ENCODE measurements at regions not wholly inside any gene's neighbourhood (a gene's known extent, or its start where the extent isn't known, plus 50 kb on each side); places are given as distances from the start of the nearest gene placed in this dataset.

DNA sequence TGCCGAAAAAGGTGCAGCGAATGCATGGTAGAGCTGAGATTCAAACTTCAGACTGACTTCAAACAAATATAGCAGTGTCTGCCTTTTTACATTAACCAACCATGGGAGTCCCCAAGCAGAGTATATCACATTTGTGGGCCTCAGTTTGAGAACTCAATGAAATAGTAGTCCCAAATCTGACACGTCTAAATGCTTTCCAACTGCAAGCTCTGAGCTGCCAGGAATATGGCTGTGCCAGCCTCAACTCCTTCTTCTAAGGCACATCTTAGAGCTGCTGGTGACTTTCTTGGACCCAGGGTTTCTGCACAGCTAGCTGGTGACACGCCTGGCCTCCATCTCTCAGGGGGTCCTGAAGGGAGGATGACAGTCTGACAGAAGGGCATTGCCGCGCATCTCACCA is 78.8 kb upstream of the SLC2A1 start:
- intact Hi-C loops (cut with DNase I): no loop called here
- Histone ChIP-seq H3K36me3 (no peaks in the 10 kb centered on the region), H3K4me1 (peaks cover 5% of the 10 kb centered on the region), H3K9me3 (no peaks in the 10 kb centered on the region), H3K4me3 (no peak overlapping the region), H3K27ac (no peak overlapping the region), H3K27me3 (no peaks in the 10 kb centered on the region)
- DNase-seq (no peak), ATAC-seq (no peak)
- TF ChIP-seq, protein P1, sequence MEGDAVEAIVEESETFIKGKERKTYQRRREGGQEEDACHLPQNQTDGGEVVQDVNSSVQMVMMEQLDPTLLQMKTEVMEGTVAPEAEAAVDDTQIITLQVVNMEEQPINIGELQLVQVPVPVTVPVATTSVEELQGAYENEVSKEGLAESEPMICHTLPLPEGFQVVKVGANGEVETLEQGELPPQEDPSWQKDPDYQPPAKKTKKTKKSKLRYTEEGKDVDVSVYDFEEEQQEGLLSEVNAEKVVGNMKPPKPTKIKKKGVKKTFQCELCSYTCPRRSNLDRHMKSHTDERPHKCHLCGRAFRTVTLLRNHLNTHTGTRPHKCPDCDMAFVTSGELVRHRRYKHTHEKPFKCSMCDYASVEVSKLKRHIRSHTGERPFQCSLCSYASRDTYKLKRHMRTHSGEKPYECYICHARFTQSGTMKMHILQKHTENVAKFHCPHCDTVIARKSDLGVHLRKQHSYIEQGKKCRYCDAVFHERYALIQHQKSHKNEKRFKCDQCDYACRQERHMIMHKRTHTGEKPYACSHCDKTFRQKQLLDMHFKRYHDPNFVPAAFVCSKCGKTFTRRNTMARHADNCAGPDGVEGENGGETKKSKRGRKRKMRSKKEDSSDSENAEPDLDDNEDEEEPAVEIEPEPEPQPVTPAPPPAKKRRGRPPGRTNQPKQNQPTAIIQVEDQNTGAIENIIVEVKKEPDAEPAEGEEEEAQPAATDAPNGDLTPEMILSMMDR (IDR thresholded peaks at IDR 0.05): no peak

DNA sequence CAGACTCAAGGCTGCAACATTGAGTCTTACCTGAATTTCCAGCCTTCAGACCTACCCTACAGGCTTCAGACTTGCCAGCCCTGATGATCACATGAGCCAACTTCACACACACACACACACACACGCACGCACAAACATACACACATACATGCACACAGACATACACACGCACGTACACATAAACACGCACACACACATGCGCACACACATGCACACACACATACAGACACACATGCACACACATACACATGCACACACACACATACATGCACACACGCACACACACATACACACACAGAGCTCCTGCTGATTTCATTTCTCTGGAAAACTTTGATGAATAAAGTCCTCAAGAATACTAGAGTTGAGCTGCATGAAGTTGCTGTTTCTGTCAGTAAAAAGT is 78.3 kb upstream of the SLC2A1 start:
- no peaks in the 10 kb centered on the region for H3K36me3 ChIP-seq
- no peak for DNase-seq

GRCh38 chr1:43035821-43036741 is 77.4 kb upstream of the SLC2A1 start:
- Histone ChIP-seq H3K9me3 (no peaks in the 10 kb centered on the region), H3K36me3 (no peaks in the 10 kb centered on the region), H3K4me3 (no peak overlapping the region), H3K27me3 (no peaks in the 10 kb centered on the region), H3K27ac (no peak overlapping the region), H3K4me1 (peaks cover 5% of the 10 kb centered on the region)
- ATAC-seq (peak; percentile 29), DNase-seq (no peak)
- intact Hi-C loops (cut with DNase I): no loop called here
- TF ChIP-seq, protein P1 (IDR thresholded peaks at IDR 0.05): no peak

More for the DNA sequence above, 78.3 kb upstream of the SLC2A1 start:
- no peak overlapping the region for H3K4me3 ChIP-seq
- H3K4me1 ChIP-seq: peaks cover 5% of the 10 kb centered on the region
- no peak overlapping the region for H3K27ac ChIP-seq
- TF ChIP-seq, protein P1 (IDR thresholded peaks at IDR 0.05): no peak
- ATAC-seq: no peak
- no peaks in the 10 kb centered on the region for H3K9me3 ChIP-seq
- H3K27me3 ChIP-seq: no peaks in the 10 kb centered on the region
- intact Hi-C loops (cut with DNase I): no loop called here

- no peak overlapping the region for H3K27ac ChIP-seq
- no peak for ATAC-seq
- TF ChIP-seq, protein P1 (IDR thresholded peaks at IDR 0.05): no peak
These were observed 76.1 kb upstream of the SLC2A1 start for GRCh38 chr1:43034778-43035177.

GRCh38 chr1:43034195-43034658 is 75.6 kb upstream of the SLC2A1 start:
- H3K36me3 ChIP-seq: no peaks in the 10 kb centered on the region
- TF ChIP-seq, protein P1 (IDR thresholded peaks at IDR 0.05): no peak
- no peaks in the 10 kb centered on the region for H3K9me3 ChIP-seq
- intact Hi-C loops (cut with DNase I): no loop called here
- H3K27me3 ChIP-seq: peaks cover 3% of the 10 kb centered on the region
- H3K4me3 ChIP-seq: no peak overlapping the region
- no peak for DNase-seq
- no peak overlapping the region for H3K27ac ChIP-seq
- peaks cover 5% of the 10 kb centered on the region for H3K4me1 ChIP-seq
- ATAC-seq: no peak

More at GRCh38 chr1:43034778-43035177, 76.1 kb upstream of the SLC2A1 start:
- Histone ChIP-seq H3K4me1 (peaks cover 5% of the 10 kb centered on the region), H3K36me3 (no peaks in the 10 kb centered on the region), H3K9me3 (no peaks in the 10 kb centered on the region), H3K27me3 (peaks cover 3% of the 10 kb centered on the region), H3K4me3 (no peak overlapping the region)
- intact Hi-C loops (cut with DNase I): no loop called here
- DNase-seq: no peak

Data from upper lobe of right lung (tissue), 1 donor.